ENCODE measurements at regions not wholly inside any gene's neighbourhood (a gene's known extent, or its start where the extent isn't known, plus 50 kb on each side); places are given as distances from the start of the nearest gene placed in this dataset.

DNA sequence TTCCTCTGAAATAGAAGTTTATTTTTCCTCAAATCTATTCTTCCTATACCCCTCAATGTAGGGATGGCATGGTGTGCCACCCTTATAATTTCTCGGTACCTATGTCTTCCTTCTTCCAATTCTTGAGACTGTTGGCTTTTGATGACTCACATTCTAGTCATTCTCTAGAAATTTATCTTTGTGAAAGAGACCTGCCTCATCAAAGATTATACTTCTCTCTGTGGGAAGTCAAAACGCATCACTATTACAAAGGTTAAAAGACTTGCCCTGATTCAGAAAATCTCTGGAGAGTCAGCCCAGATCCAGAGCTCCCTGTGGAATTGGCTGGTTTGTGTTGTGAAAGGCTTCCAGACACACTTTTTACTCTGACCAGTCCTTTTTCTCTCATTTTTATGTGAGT, 65.9 kb upstream of the FSTL5 start:
- Histone ChIP-seq H3K4me1 (ENCODE audit: control insufficient read depth, insufficient read depth, low read length) (no peaks in the 10 kb centered on the region), H2AFZ (ENCODE audit: control insufficient read depth, low read depth, low read length) (no peak overlapping the region), H3K9me3 (replicated peaks; ENCODE audit: control insufficient read depth, insufficient read depth, low read length) (no peaks in the 10 kb centered on the region), H3K79me2 (ENCODE audit: control insufficient read depth, insufficient read depth, low read length) (no peaks in the 10 kb centered on the region), H3K36me3 (ENCODE audit: control insufficient read depth in 2 of 2, insufficient read depth in 2 of 2, low read length in 1 of 2) (no peaks in the 10 kb centered on the region), H3K27me3 (replicated peaks in 1 of 2; ENCODE audit: control insufficient read depth in 2 of 2, insufficient read depth in 2 of 2, low read length in 1 of 2) (no peaks in the 10 kb centered on the region), H4K20me1 (ENCODE audit: control insufficient read depth, insufficient read depth) (no peaks in the 10 kb centered on the region), H3K4me3 (no peak overlapping the region), H3K4me2 (ENCODE audit: control insufficient read depth, insufficient read depth) (no peak overlapping the region), H3K27ac (ENCODE audit: control insufficient read depth, insufficient read depth) (no peak overlapping the region), H3K9ac (ENCODE audit: control insufficient read depth, insufficient read depth, low read length) (no peak overlapping the region)
- TF ChIP-seq CBFB (IDR thresholded peaks at IDR 0.05; ENCODE audit: low read depth) (no peak), SMC3 (IDR thresholded peaks at IDR 0.05; ENCODE audit: borderline replicate concordance, low read length) (no peak), RBBP5 (conservative IDR thresholded peaks at IDR 0.05) (no peak), E4F1 (IDR thresholded peaks at IDR 0.05; ENCODE audit: borderline replicate concordance, partially characterized antibody) (no peak), SREBF2 (IDR thresholded peaks at IDR 0.05; ENCODE audit: low read length) (no peak), BMI1 (IDR thresholded peaks at IDR 0.05; ENCODE audit: borderline replicate concordance) (no peak), ZNF274 (IDR thresholded peaks at IDR 0.05; ENCODE audit: insufficient read depth, insufficient read length) (no peak), SREBF1 (IDR thresholded peaks at IDR 0.05; ENCODE audit: low read length) (no peak), TCF7 (IDR thresholded peaks at IDR 0.05; ENCODE audit: borderline replicate concordance) (no peak), MLLT1 (IDR thresholded peaks at IDR 0.05) (no peak), EP300 (IDR thresholded peaks at IDR 0.05; ENCODE audit: borderline replicate concordance in 1 of 2, control insufficient read depth in 1 of 2, low read depth in 2 of 2, low read length in 2 of 2) (no peak), EED (IDR thresholded peaks at IDR 0.05; ENCODE audit: low read depth) (no peak), POU2F2 (IDR thresholded peaks at IDR 0.05; ENCODE audit: borderline replicate concordance, low read depth, low read length) (no peak), CHD4 (IDR thresholded peaks at IDR 0.05) (no peak), BHLHE40 (IDR thresholded peaks at IDR 0.05; ENCODE audit: borderline replicate concordance in 1 of 2, low read depth in 2 of 2, low read length in 1 of 2) (no peak), MEF2B (IDR thresholded peaks at IDR 0.05; ENCODE audit: partially characterized antibody, poor library complexity, severe bottlenecking) (no peak), SUPT20H (IDR thresholded peaks at IDR 0.05; ENCODE audit: borderline replicate concordance, control insufficient read depth, low read depth, low read length) (no peak), EGR1 (IDR thresholded peaks at IDR 0.05; ENCODE audit: borderline replicate concordance in 1 of 2, low read depth in 2 of 2, low read length in 2 of 2) (no peak)
- TF ChIP-seq, protein P1, sequence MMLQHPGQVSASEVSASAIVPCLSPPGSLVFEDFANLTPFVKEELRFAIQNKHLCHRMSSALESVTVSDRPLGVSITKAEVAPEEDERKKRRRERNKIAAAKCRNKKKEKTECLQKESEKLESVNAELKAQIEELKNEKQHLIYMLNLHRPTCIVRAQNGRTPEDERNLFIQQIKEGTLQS (IDR thresholded peaks at IDR 0.05; ENCODE audit: borderline replicate concordance, extremely low read depth, low read depth, low read length), result no peak
- no TSS peak for BruUV-seq (replicated peaks)
- ChIA-PET CTCF (no interaction called here), RAD21 (ENCODE audit: unreplicated experiment) (no interaction called here), POLR2A (no interaction called here), SMC1A (ENCODE audit: uncharacterized antibody, unreplicated experiment) (no interaction called here)
- no peak for DNase-seq (ENCODE audit: low read depth, low spot score)
- in situ Hi-C loops (cut with MboI) (no loop called here), intact Hi-C loops (cut with micrococcal nuclease; ENCODE audit: unreplicated experiment) (no loop called here)
- 0% methylated on average over 2 of the region's 2 CpGs for WGBS (ENCODE audit: insufficient coverage, insufficient replicate concordance, low lambda C conversion rate, missing lambda C conversion rate)
- ATAC-seq, result no peak
- no peak for FAIRE-seq

Data from GM12878 (cell line).